Vagina (tissue), 2 donors: ENCODE measurements at regions not wholly inside any gene's neighbourhood (a gene's known extent, or its start where the extent isn't known, plus 50 kb on each side); places are given as distances from the start of the nearest gene placed in this dataset.

Experiments
- CTCF ChIP-seq, 3 experiments: fragments of 450-650 bp in 2 of 3; fragments of 200-600 bp in 1 of 3; sonication (generic) in 1 of 3; IDR thresholded peaks; one replicate each; pipeline ENCODE4 v1.5.1; 2017 to 2019; ENCODE audit warnings: antibody characterized with exemption in 3 of 3, mild to moderate bottlenecking in 2 of 3, moderate library complexity in 2 of 3
- POLR2AphosphoS5 ChIP-seq, 2 donors: sonication (generic); formaldehyde crosslinking; IDR thresholded peaks; one replicate each; pipeline ENCODE4 v1.9.0; 2017; ENCODE audit warnings: antibody characterized with exemption in 2 of 2, mild to moderate bottlenecking in 2 of 2, low read depth in 1 of 2; ENCODE audit not compliant: insufficient read depth in 1 of 2

- TF ChIP-seq POLR2AphosphoS5 (IDR thresholded peaks at IDR 0.05; ENCODE audit: insufficient read depth in 1 of 2, low read depth in 1 of 2): no peak
- no peak for TF ChIP-seq CTCF (IDR thresholded peaks at IDR 0.05)
Measured at GRCh38 chr10:20949967-20950366, 52.9 kb upstream of the NEBL start.
